GM18520 (cell line): ENCODE measurements at regions not wholly inside any gene's neighbourhood (a gene's known extent, or its start where the extent isn't known, plus 50 kb on each side); places are given as distances from the start of the nearest gene placed in this dataset.

ENCODE experiments used
- ATAC-seq: cut with Tn5 transposase; IDR thresholded peaks from one replicate; pipeline ENCODE4 v1.9.1; 2021; ENCODE audit not compliant: unreplicated experiment

DNA sequence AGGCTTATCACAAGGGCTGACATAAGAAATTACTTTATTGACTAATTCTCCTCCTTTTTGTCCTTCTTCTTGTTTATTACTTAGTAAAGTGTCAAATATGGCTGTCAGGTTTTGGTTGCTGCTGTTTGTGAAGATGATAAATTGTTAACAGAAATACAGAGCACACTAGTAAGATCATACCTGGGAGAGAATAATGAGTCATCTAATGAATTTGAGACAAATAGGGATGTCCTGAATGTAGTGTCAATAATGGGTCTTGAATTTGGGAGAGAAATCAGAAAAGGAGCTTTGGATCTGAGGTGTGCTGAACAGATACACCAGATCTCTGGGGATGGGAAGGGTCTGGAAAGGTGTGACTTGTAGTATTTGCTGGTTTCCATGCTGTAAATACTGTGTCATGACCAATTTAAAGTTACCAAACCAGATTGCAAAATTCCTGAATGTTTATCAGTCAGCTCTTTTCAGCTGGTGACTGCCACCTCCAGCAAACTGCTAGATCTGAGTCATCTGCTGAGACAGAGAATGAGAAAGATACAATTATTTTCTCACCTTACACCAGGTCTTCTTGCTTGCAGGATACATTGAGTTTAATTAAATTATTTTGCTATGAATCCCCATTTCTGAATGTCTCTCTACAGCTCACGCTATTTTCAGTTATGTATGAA, 76.7 kb upstream of the SATB1 start:
- no peak for ATAC-seq

DNA sequence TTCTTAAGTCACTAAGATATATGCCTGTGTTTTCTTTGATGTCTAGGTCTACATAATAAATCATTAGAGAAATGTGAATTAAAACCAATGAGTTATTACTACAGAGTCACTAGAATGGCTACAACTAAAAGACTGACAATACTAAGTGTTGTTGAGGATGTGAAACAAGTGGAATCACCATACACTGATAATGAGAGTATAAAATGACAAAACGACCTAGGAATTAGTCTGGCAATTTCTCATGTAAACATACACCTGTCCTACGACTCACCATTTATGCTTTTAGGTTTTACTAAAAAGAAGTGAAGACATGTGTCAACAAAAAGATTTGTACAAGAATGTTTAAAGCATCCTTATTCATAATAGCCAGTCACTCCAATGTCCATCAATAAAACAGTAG, 75.2 kb upstream of the SATB1 start:
- no peak for ATAC-seq

DNA sequence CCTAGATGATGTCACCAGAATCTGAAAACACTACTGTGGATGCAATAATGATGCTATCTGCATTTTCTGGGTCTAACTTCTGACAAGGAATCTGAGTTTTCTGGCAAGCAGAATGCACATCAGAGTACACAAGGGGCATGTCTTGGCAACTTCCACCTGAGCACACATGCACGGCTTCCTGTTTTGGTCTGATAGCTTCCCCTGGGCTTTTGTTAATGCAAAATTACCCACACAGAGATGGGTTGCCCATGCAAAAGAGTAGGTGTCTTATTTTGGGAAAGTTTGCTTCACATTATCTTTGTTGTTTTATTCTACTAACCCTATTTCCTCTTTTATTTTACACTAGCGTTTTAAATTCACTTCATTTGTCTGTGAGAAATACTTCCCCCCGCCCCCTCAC, 74.2 kb upstream of the SATB1 start:
- peak; percentile 79 for ATAC-seq

DNA sequence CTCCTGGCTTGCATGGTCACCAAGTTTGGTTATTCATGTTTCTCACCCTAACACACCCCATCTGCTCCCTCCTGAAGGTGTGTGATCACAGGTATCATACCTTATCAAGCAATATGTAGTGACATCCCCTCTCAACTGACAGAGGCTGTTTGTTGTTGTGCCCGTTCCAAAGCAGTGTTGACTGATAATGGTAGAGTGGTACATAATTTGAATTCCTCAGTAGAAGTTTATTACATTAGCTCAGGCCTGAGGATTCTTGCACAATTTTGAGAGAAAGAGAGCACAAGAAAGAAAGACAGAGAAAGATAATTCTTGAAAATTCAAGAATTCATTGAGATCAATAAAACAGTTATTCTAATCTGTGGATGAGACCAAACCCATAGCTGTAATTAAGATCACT, 69.1 kb upstream of the SATB1 start:
- no peak for ATAC-seq

DNA sequence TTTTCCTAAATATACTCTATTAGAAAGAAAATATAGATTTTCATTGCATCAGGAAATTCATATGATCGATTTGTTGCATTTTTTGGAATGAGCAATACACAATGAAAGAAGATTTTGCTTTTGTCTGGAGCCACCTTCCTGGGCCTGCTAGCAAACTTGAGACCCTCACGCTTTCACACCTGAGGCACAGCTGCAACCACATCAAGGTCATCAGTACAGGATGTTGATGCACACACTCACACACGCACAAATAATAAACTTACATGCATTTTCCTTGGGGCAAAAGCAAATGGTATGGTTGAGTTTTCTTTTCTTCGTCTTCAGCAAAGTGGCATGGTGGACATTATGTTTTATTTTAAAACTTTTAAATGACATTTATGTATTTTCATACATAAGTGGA, 64.8 kb upstream of the SATB1 start:
- ATAC-seq: no peak

DNA sequence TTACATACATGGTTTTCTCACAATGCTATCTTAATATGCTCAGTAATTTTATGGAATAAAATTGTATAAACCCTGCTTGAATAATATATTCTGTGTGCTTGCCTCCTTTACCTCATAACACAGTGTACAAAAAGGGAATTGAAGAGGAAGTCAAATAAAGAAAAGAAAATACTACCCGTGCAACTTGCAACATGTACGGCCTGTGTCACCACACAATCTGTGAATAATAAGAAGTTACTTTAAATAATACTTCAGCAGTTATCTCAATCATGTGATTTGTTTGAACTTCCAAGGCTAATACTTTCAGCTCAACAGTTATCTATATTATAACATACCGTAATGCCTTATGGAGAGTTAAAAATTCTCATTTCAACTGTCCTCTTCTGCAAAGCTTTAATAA, 58.1 kb upstream of the SATB1 start:
- ATAC-seq: no peak

DNA sequence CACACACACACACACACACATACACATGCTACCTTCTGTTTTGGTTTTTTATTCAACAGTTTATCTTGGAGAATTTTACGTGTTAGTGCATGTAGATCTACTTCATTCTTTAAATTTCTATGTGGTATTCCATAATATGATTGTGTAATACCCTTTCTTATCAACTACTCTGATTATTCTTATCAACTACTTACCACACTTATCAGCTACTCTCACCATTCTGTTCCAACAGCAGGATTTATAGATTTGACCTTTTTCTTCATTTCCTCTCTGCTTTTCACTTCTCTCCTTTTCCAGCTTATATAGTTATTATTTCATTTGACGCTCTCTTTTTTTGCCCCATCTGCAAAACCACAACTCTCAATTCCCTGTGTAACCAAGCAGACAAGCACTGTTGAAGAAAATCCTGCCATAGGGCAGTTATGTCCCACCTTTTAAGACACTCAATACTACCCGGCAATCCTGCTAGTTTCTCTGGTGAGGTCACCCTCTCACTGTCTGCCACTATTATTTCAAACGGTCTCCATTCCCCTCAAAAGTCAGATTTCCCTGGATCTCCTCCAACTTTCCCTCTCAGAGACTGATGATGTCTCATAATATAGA, 56.9 kb upstream of the SATB1 start:
- ATAC-seq: no peak

DNA sequence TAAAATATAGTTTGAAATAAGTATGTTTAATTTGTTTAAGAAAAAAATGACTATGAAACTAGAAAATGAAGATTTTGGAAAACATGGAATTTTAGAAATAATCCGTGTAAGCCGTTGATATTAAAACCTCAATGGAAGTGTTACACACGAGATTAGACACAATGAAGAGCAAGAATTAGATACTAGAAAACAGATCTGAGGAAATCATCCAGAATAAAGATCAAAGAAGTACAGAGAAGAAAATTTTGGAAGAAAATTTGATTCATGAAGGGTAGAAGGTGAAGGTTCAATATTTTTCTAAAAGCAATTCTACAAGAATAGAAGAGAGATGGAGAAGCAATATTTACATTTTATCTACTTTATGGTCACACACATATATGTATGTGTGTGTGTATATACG, 52.5 kb upstream of the SATB1 start:
- ATAC-seq: no peak
